ENCODE measurements at regions not wholly inside any gene's neighbourhood (a gene's known extent, or its start where the extent isn't known, plus 50 kb on each side); places are given as distances from the start of the nearest gene placed in this dataset.

- TF ChIP-seq REST (IDR thresholded peaks at IDR 0.05; ENCODE audit: low read depth) = no peak
Measured at GRCh38 chr6:163764565-163764964, 350.0 kb downstream of the QKI start (continued).

DNA sequence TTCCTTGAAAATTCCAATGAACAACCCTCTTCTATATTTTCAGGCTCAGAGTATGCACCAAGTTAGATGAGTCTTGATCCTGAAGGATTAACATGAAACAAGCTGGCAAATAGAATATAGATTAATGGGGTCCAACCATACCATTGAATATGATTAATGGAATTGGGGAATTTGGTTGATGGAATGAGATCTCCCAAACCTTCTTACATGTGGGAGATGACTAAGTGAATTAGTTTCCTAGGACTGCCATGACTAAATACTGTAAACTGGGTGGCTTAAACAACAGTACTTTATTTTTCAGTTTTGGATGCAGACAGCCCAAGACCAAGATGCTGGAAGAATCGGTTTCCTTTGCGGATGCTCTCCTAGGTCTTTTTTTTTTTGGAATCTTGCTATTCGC is 347.0 kb downstream of the QKI start:
- H3K36me3 ChIP-seq (ENCODE audit: control insufficient read depth in 1 of 2, insufficient read depth in 2 of 2, low read length in 2 of 2) = no peaks in the 10 kb centered on the region
- no peaks in the 10 kb centered on the region for H3K4me1 ChIP-seq (ENCODE audit: control insufficient read depth in 1 of 2, insufficient read depth in 2 of 2, low read length in 2 of 2)
- H3K79me2 ChIP-seq (ENCODE audit: insufficient read depth, low read length) = no peaks in the 10 kb centered on the region
- ChIA-PET CTCF (no interaction called here), POLR2A (no interaction called here), RAD21 (ENCODE audit: low non-redundant PET in 1 of 2, low total read pairs in 2 of 2, uncharacterized antibody in 2 of 2, unreplicated experiment in 2 of 2) (no interaction called here)
- DNase-seq (ENCODE audit: low read depth, low spot score) = no peak
- no peaks in the 10 kb centered on the region for H4K20me1 ChIP-seq (ENCODE audit: insufficient read depth)
- H3K9ac ChIP-seq (ENCODE audit: low read length) = no peak overlapping the region
- no TSS peak for BruUV-seq (replicated peaks)
- no peak for TF ChIP-seq SRF (IDR thresholded peaks at IDR 0.05; ENCODE audit: low read depth)
- no peak for TF ChIP-seq POLR2AphosphoS5 (IDR thresholded peaks at IDR 0.05; ENCODE audit: low read depth, low read length)
- no peak for TF ChIP-seq JUND (IDR thresholded peaks at IDR 0.05)
- no peak for TF ChIP-seq POLR2A (IDR thresholded peaks at IDR 0.05; ENCODE audit: borderline replicate concordance, extremely low read depth, insufficient read depth, insufficient read length)
- TF ChIP-seq FOSL1 (IDR thresholded peaks at IDR 0.05; ENCODE audit: low read depth) = no peak
- TF ChIP-seq ZFX (IDR thresholded peaks at IDR 0.05) = no peak
- TF ChIP-seq ELF1 (IDR thresholded peaks at IDR 0.05; ENCODE audit: borderline replicate concordance, low read depth) = no peak
- TF ChIP-seq, protein P1, sequence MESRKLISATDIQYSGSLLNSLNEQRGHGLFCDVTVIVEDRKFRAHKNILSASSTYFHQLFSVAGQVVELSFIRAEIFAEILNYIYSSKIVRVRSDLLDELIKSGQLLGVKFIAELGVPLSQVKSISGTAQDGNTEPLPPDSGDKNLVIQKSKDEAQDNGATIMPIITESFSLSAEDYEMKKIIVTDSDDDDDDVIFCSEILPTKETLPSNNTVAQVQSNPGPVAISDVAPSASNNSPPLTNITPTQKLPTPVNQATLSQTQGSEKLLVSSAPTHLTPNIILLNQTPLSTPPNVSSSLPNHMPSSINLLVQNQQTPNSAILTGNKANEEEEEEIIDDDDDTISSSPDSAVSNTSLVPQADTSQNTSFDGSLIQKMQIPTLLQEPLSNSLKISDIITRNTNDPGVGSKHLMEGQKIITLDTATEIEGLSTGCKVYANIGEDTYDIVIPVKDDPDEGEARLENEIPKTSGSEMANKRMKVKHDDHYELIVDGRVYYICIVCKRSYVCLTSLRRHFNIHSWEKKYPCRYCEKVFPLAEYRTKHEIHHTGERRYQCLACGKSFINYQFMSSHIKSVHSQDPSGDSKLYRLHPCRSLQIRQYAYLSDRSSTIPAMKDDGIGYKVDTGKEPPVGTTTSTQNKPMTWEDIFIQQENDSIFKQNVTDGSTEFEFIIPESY (IDR thresholded peaks at IDR 0.05; ENCODE audit: extremely low read depth, insufficient replicate concordance, low read length) = no peak
- no peak for TF ChIP-seq CTCF (IDR thresholded peaks at IDR 0.05 in 2 of 3, conservative IDR thresholded peaks at IDR 0.05 in 1 of 3; ENCODE audit: borderline replicate concordance in 1 of 3, insufficient read depth in 1 of 3, low read depth in 2 of 3, low read length in 2 of 3)
- TF ChIP-seq RAD21 (IDR thresholded peaks at IDR 0.05; ENCODE audit: low read depth) = no peak
- TF ChIP-seq TCF7L2 (IDR thresholded peaks at IDR 0.05; ENCODE audit: borderline replicate concordance, extremely low read depth, insufficient read depth, insufficient read length) = no peak
- no peak overlapping the region for H2AFZ ChIP-seq (ENCODE audit: low read depth, low read length, poor library complexity, severe bottlenecking)
- H3K4me3 ChIP-seq (replicated peaks in 1 of 2; ENCODE audit: low read depth in 1 of 2, low read length in 2 of 2) = no peak overlapping the region
- intact Hi-C loops (cut with micrococcal nuclease) = no loop called here
- no peak overlapping the region for H3K27ac ChIP-seq (ENCODE audit: low read depth, low read length)
- no peak for ATAC-seq
- H3K9me3 ChIP-seq (ENCODE audit: control insufficient read depth in 1 of 2, insufficient read depth in 1 of 2, low read depth in 1 of 2, low read length in 2 of 2) = peaks cover 0 to 6% of the 10 kb centered on the region in 2 experiments; a peak in 1 of 4 replicates
- H3K4me2 ChIP-seq (ENCODE audit: low read length) = no peak overlapping the region
- H3K27me3 ChIP-seq (ENCODE audit: insufficient read depth, low read length) = no peaks in the 10 kb centered on the region
- H3K9me2 ChIP-seq (ENCODE audit: insufficient read depth) = no peaks in the 10 kb centered on the region
